SHP77 treated with DMSO at 0.1 percent for 48 hours (cell line): ENCODE measurements at regions not wholly inside any gene's neighbourhood (a gene's known extent, or its start where the extent isn't known, plus 50 kb on each side); places are given as distances from the start of the nearest gene placed in this dataset.
A peak's percentile ranks its signal among the peaks of the same experiment; 100 is the strongest.

Source experiments
- DNase-seq: peaks from one replicate; lab custom pipeline; 2025; lab: John Stamatoyannopoulos, UW

DNA sequence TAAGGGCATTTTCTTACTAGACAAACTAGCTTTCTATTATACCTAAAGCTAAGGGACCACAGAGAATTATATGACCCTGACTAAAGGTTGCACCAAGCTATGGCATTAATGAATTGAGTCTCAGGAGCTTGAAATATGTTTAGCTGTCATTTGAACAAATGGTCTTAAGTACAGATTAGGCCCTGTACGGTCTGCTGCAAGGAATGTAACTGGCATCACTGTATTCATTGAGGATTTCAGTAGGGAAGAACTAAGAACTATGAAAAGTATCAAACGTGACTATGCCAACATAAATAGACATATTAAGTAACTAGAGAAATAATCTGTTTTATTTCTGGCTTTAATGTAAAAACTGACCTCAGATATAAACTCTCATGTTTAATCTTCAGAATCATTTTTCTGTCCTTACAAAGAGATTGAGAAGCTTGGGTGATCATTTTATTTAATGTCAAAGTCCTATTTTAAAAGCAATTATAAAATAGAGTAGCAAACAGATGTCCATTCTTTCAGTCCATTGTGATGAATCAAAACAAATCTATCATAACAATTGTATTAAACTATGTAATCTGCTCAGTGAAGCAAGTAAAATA lies 845.9 kb downstream of the MAT2B start:
- DNase-seq, result no peak

DNA sequence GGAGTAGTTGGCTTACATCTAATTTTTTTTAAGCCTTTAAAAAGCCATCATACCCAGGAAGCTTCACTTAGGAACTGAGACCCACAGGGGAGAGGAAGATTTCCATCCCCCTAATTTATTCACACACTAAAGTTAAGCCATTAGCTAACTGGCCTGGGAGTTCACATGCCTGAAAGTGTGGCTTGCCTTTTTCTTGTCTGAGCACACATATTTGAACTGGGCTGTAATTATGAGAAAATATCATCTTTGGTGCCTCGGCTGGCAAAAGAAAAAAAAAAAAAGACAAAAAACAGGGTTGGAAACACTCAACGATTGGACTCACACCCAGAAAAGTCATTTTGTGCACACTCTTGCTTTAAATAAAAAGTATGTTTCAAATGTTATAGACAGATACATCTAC lies 847.3 kb downstream of the MAT2B start:
- DNase-seq, result no peak

DNA sequence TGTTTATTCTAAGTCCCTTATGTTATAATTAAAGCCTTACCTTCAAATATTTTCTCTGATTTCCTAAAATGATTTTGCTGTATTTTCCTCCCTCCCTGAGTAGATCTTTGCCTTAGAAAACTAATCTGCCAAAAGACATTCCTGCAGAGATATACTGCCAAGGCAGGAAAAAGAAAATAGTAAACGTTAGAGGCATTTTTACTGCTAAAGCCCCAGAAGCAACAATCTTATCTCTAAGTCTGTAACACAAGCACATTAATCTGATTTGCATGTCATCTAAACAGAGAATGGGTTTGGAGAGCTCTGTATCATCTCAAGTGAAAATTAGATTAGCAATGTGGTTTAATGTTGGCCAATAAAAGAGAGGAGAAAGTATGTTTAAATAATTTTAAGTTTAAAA lies 847.7 kb downstream of the MAT2B start:
- no peak for DNase-seq

DNA sequence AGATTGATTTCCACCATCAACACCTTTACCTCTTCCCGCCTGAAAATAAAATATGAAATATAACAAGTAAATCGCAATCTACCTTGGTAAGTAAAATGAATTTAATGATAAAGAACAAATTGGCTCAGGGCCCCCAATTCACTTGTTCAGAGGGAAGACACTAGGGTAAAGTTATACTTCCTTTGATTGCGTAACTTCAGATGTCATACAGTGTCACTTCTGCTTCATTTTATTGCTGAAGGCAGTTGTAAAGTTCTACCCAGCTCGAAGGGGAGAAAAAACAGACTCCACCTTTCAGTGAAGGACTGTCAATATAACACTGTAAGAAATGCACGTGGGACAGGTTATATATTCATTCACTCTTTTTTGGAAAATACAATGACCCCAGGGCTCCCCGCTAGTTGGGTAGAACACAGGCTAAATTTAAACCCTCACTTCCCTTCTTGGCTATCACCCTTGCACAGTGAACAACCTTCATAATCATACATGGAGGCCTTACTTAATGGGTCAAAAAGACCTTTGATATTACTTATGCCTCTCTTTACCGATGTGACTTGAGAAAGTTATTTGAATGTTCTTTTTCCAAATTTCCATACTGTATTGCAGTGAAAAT lies 848.8 kb downstream of the MAT2B start:
- DNase-seq, result no peak

DNA sequence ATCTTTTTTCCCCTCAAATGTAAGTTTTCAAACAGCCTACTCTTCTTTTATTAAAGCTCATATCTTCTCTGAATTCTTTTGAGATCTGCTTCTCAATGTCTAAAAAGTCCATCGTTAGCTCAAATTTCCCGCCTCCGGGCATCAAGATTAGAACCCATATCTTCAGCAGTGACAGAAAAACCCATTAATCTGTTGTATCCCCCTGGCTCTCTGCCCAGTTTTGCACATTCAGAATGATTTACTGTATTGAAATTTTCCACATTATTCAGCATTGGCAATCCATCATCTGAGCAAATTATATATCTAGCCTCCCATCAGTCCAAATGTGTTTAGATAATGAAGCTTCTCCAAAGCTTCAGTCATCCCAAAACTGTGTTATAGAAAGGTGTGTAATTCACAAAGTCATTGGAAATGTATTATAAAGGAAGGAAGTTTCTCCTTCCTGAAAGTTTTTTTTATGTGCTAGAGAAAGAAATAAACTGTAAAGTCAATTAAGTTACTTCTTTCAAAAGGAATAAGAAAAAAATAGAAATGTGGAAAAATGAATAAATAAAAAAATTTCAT lies 849.9 kb downstream of the MAT2B start:
- peak; percentile 6 for DNase-seq

DNA sequence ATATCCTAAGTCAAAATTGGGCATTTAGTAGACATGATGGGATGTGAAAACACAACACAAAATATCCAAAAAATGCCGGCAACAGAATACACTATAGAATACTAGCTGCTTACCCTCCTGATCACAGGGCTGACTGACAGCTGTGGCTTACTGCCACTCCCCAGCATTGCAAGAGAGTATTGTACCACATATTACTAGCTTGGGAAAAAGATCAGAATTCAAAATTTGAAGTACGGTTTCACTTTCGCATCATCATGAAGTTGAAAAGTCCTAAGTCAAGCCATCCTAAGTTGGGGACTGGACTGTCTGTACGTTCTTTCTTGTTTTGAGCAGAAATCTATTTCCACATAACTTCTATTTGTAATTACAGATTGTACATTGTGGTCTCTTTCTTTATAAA lies 851.4 kb downstream of the MAT2B start:
- no peak for DNase-seq

DNA sequence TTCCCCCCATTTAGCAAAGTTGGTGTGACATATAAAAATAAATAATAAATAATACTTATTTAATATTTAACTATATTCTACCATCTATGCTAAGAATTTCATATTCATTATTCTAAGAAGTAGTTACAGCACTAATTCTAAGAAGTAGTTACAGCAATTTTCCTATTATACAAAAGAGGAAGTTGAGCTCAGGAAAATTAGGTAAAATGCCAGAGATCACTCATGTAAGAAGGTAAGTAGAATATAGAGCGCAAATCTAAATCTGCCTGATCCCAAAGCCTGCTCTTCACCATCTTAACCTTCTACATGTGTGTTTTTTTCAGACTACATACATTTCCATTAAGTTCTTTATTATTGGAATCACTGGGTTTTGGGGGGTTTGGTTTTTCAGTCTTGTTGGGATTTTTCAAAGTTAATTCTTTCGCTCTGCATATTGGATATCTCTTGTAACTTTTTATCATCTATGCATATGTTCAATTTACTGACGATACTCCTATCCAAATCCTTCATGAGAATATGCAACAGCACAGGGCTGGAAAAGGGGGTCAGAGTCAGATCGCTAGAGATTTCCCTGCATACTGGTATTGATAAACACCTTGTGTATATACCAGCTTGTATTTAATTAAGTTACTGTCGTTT lies 852.1 kb downstream of the MAT2B start:
- no peak for DNase-seq

DNA sequence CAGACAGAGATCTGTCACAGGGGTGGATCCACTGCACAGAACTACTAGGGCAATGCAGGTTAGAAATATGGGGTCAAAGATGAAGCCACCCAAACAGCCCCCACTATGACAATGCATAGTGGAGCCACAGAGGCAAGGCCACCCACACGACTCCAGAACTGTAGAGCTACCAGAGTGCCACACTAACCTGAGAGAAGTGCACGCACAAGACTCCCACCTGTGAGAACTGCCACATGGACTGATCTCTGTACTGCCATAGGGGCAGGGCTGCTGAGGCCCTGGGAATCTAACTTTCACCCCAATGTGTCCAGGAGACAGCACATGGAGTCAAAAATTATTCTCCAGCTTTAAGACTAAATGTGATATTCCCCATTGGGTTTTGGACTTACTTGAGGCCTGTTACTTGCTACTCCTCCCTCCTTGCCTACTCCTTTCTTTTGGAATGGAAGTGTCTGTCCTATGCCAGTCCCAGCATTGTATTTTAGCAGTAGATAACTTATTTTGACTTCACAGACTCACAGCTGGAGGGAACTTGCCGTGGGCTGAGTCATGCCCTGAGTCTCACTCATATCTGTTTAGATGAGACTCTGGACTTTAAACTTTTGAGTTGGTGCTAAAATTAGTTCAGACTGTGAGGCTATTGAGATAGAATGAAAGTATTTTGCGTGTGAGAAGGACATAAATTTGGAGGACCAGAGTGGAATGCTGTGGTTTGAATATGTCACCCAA lies 853.3 kb downstream of the MAT2B start:
- no peak for DNase-seq

DNA sequence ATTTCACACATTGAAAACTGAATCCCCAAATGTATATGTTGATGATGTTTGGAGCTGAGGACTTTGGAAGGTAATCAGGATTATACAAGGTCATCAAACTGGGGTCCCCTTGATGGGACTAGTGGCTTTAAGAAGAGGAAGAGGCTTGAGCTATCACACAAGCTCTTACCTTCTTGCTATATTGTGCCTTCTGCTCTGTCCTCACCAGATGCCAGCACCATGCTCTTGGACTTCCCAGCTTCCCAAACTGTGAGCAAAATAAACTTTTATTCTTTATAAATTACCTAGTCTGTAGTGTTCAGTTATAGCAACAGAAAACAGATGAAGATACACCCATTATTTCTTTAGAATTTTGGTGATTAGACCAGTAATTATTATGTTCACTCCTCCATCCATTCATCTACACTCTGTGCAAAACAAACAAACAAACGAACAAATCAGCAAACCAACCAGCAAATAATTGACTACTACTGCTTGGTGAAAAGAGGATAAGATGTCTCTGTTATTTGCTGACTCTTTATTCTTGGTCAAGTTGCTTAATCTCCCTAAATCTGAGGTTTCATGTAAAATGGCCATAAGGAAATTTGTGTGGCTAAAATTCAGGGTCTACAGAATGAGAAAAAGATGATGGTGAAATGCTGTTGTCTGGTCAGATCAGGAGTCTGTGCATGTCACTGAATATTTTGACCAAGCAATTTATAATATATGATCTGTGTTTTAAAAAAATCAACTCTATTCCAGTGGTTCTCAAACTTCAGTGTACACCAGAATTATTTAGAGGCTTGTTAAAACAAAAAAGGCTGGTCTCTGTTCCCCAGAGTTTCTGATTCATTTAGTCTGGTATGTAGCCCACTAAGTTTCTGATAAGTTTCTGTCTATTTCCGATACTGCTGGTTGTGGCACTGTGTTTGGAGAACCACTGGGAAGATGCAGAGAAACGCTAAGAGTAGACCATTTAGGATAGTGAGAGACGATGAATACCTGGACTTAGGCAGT lies 854.1 kb downstream of the MAT2B start:
- no peak for DNase-seq

DNA sequence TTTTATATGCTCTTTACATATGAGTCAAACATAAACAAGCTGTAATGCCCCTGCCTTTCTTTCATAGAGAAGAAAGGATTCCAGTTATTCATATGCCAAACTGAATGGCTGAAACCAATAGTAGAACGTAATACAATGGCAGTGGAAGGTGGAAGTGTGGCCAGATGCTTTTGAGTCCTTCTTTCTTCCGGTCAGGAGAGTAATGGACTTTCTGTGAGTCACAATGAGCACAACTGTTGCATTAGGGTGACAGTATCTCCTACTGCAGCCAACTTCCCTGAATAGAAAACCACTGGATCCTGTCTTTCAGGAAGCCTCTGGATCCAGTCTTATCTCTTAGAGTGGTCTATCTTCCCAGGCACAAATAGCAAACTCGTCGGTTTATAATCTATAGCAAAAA lies 855.2 kb downstream of the MAT2B start:
- no peak for DNase-seq

DNA sequence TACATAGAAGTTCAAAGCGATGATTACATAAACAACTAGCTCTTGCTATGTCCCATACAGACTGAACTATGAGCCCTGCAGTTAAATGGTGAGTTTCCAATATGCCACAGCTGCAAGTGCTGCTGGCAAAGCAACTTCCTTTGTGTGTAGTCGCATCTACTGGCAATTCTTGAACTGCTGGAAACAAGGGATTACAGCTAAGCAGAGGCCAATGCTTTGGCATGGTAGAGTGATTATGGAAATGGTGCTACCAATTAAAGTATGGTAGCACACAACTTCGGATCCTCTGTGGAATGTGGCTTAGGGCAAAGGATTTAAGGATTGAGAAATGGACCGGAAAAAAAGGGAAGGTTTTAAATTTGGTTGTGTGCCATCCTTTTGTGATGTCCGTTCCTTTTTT lies 856.6 kb downstream of the MAT2B start:
- DNase-seq, result peak; percentile 94

DNA sequence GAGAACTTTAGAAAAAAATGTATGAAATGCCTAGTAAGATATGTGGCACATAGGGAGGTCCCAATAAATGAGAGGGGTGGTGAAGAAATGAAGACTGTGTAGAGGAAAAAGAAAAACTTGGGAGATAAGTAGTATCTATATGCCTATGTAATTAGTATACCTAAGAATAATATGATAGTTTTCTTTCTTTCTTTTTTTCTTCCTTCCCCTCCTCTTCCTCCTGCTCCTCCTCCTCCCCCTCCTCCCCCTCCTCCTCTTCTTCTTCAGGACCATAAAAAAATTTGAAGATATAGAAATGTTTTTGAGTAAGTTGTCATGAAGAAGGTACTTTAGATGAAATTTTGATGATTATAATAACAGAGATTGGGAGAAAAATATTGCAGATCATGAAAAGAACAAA lies 857.4 kb downstream of the MAT2B start:
- DNase-seq, result no peak

DNA sequence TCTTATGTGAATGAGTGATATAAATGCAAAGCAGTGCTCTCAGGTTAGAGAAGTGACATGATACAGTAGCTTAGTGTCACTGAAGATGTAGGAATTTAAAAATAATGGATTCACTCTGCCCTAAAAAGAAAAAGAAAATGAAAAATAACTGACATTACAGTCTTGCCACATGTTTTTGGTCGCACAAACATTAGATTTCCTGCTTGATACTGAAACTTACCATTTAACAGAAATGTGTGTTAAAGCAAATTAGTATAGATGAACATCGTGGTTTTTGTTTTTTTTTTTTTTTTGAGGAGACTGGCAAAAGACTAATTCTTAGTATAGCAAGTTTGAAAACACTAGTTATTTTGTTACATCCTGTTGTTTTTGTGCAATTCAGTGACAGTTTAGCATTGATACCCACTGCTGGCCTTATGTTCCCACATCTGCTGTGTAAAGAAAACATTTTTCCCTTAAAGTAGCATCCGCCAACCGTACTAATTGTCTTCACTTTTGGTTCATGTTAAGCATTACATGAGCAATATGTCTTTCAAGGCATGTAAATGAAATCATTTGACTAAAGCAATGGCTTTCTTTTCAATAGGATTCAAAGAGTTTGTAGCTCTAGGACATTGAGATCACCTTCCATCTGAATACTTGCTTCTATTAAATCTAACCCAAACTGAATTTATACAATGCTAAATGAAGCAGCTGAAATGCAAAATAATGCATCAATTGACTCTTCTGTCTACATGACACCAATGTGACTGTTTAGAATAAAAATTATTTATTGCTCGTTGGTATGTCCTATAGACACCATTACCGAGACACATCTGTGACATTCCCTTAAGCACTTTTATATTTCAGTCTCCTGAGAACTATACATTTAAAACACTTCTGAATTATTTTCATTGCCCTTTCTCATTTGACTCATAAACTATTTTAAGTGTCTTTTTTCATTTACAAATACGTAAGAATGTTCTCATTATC lies 859.1 kb downstream of the MAT2B start:
- no peak for DNase-seq

DNA sequence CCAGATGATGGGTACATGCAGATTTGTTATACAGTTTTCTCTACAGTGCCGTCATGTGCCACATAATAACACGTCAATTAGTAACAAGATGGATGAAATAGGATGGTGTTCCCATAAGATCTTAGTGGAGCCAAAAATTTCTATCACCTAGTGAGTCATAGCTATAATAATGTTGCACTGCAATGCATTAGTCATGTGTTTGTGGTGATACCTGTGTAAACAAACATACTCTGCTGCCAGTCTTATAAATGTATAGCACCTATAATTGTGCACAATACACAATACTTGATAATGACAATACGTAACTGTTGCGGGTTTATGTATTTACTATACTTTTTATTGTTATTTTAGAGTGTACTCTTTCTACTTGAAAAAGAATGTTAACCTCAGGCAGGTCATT lies 865.4 kb downstream of the MAT2B start:
- no peak for DNase-seq

DNA sequence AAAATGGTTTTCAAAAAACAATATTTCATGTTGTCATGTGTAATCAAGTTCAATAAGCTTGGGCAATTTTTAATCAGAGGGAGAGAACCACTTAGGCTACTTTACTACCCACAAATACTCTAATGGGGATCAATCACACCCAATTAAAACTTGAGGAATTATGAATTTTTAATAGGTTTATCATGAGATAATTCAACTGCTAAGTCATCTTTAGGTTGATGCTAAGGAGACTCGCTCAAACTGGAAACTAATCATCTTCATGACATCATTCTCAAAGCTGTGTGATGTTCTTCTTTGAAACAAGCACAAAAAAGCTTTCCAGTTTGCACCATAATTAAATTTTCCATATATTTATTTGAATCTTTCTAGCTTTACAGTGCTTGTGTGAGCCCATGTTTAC lies 867.5 kb downstream of the MAT2B start:
- DNase-seq, result no peak

DNA sequence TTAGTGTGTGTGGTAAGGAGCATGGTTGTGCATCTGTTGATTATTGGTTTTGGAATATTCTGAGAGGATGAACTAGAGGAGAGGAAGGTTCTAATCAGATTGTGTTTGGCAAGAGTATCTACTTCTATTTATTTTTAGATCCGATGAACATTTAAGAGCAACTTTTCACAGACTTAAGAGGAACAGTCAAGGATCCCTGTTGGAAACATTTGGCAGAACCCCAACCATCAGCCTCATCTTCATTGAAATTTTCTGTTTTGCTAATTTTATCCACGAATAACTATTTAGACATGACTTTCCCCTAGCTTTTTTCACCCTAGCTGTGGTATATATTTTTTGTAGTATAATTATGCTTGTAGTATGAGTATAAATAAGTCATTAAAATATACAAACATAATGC lies 868.5 kb downstream of the MAT2B start:
- no peak for DNase-seq

DNA sequence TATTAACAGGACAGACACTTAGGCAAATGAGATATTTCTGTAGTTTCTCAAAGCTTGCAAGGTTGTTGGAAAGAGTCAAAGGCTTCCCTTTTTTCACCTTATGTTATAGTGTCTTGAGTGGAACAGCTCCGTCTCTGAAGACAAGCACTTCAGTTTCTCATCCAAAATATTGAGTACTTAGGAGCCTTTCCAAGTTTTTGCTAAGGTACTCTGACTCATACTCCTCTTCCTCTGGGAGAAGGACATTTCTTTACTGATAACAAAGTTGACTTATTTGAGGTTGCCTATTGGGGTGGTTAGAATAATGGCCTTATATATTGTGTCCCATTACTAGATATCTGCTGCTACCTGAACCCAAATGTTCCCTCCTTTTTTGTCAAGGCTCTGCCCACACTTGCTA lies 869.6 kb downstream of the MAT2B start:
- no peak for DNase-seq

DNA sequence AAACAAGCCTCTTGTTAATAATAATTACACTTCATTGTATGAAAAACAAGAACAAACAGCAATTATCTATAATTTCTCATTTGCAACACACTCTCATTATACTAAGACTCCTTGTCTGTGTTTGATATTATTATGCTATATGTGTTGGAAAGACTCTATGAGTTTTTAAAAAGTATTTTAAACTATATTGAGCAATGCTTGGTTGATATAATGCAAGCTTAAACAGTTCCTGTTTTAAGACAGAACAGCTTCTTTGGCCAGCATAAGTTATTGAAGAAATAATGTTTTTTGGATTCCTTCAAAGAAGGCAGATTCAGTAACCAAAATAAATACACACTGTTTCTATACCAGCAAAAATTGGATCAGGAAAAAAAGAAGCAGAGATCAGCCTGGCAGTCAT lies 871.4 kb downstream of the MAT2B start:
- no peak for DNase-seq

DNA sequence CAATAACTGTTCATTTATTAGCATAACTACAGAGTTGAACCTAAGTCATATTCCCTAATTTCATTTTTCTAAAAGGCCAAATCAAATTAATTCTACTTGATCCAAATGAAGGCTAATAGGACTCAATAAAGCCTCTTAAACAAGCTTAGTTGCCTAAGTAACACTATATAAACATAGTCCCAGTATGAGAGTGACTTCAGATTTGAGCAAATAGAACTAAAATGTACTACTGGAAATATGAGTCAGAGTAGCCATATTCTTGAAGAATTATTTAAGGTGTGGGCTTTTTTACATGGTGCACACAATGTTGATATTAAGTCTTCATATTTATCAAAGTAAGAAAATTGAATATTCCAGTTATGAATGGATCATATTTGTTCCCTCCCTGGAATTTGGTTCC lies 872.3 kb downstream of the MAT2B start:
- no peak for DNase-seq

DNA sequence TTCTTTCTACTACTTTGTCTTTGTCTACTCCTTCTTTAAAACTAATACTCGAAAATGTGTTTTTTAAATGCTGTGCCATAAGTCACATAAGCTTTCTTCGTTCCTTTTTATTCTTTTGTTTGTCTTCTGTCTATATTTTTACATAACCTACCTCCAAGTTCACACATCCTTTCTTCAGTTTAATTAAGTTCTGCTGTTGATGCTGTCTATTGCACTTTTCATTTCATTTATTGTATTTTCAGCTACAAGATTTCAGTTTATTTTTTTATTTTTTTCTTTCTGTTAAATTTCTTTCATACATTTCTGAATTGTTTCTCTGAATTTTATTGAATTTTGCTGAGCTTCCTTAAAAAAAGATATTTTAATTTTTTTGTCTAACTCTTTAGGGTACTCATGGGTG lies 878.2 kb downstream of the MAT2B start:
- no peak for DNase-seq
